ENCODE measurements at regions not wholly inside any gene's neighbourhood (a gene's known extent, or its start where the extent isn't known, plus 50 kb on each side); places are given as distances from the start of the nearest gene placed in this dataset.
A peak's percentile ranks its signal among the peaks of the same experiment; 100 is the strongest.
"Not testable (repeated sequence)": the region's sequence is repeated elsewhere in the genome, so short reads cannot be mapped to it uniquely, and the experiment has no call there.

- DNase-seq = peak; percentile 49
These were observed 1104.1 kb upstream of the TMEM132C start for GRCh38 chr12:127162902-127163301.

- DNase-seq = peak; percentile 88
These were observed 1101.2 kb upstream of the TMEM132C start for GRCh38 chr12:127165567-127166392.

- no peak for DNase-seq
These were observed 1097.4 kb upstream of the TMEM132C start for GRCh38 chr12:127169321-127170181.

GRCh38 chr12:127170226-127171180, 1096.5 kb upstream of the TMEM132C start:
- no peak for DNase-seq

GRCh38 chr12:127172861-127173260, 1094.1 kb upstream of the TMEM132C start:
- no peak for DNase-seq

- DNase-seq = not testable (repeated sequence)
These were observed 1093.0 kb upstream of the TMEM132C start for GRCh38 chr12:127173971-127174370.

GRCh38 chr12:127174881-127175280, 1092.1 kb upstream of the TMEM132C start:
- no peak for DNase-seq

GRCh38 chr12:127175361-127175760, 1091.6 kb upstream of the TMEM132C start:
- DNase-seq = no peak

- no peak for DNase-seq
These were observed 1090.2 kb upstream of the TMEM132C start for GRCh38 chr12:127176804-127177203.

GRCh38 chr12:127178052-127178451, 1088.9 kb upstream of the TMEM132C start:
- DNase-seq = no peak

- DNase-seq = no peak
These were observed 1088.5 kb upstream of the TMEM132C start for GRCh38 chr12:127178463-127178862.

GRCh38 chr12:127179176-127179575, 1087.8 kb upstream of the TMEM132C start:
- DNase-seq = no peak

GRCh38 chr12:127182018-127182417, 1085.0 kb upstream of the TMEM132C start:
- DNase-seq = no peak

- DNase-seq = no peak
These were observed 1077.0 kb upstream of the TMEM132C start for GRCh38 chr12:127189992-127190391.

- DNase-seq = no peak
These were observed 1075.8 kb upstream of the TMEM132C start for GRCh38 chr12:127191129-127191528.

GRCh38 chr12:127192391-127192790, 1074.6 kb upstream of the TMEM132C start:
- DNase-seq = no peak

- DNase-seq = no peak
These were observed 1073.6 kb upstream of the TMEM132C start for GRCh38 chr12:127193341-127193740.

- no peak for DNase-seq
These were observed 1072.8 kb upstream of the TMEM132C start for GRCh38 chr12:127194176-127194575.

- DNase-seq = no peak
These were observed 1061.0 kb upstream of the TMEM132C start for GRCh38 chr12:127205781-127206555.

- DNase-seq = no peak
These were observed 1057.7 kb upstream of the TMEM132C start for GRCh38 chr12:127209318-127209717.

- no peak for DNase-seq
These were observed 1052.8 kb upstream of the TMEM132C start for GRCh38 chr12:127214186-127214585.

GRCh38 chr12:127223011-127223410, 1044.0 kb upstream of the TMEM132C start:
- no peak for DNase-seq

Measured in stimulated activated CD8-positive, alpha-beta memory T cell treated with anti-CD3 and anti-CD28 coated beads, Interleukin-4, amount 100 ng/mL, for 48 hours (primary cell).